ELR (cell line): ENCODE measurements at regions not wholly inside any gene's neighbourhood (a gene's known extent, or its start where the extent isn't known, plus 50 kb on each side); places are given as distances from the start of the nearest gene placed in this dataset.

ENCODE experiments used
- DNase-seq: peaks from one replicate; pipeline ENCODE4 v3.0.0-alpha.2; 2015; ENCODE audit warnings: low read depth

DNA sequence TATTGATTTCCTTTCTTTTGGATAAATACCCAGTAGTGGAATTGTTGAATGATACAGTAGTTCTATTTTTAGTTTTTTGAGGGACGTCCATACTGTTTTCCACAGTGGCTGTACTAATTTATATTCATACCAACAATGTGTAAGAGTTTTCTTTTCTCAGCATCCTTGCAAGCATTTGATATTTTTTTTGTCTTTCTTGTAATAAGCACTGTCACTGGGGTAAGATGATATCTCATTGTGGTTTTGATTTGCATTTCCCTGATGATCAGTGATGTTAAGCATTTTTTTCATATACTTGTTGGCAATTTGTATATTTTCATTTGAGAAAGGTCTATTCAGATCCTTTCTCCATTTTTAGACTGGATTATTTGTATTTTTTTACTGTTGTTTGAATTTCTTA is 308.7 kb downstream of the PTEN start:
- DNase-seq: no peak

DNA sequence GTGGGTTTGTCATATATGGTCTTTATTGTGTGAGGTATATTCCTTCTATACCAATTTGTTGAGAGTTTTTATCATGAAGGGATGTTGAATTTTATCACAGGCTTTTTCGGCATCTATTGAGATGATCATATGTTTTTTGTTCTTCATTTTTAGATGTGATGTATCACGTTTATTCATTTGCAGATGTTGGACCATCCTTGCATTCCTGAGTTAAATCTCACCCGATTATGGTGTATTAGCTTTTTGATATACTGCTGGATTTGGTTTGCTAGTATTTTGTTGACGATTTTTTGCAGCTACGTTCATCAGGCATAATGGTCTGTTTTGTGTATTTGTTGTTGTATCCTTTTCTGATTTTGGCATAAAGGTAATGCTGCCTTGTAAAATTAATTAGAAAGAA is 311.0 kb downstream of the PTEN start:
- DNase-seq: no peak

DNA sequence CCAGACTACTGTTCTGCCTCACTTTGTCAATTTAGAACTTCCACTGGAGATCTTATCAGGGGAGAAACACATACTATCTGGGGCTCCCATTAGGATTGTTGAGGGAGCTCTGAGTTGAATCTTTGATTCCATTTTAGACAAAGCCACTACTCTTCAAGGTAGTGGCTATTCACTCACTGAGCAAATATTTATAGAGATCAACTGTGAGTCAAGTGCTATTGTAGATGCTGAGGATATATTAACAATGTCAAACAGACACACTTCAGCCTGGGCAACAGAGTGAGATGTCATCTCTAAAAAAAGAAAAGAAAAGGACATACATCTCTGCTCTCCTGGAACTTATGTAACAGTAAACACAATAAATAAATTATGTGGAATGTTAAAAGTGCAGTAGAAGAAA is 315.3 kb downstream of the PTEN start:
- DNase-seq: no peak

- DNase-seq: no peak
These were observed 316.4 kb downstream of the PTEN start for GRCh38 chr10:88179831-88180230.

DNA sequence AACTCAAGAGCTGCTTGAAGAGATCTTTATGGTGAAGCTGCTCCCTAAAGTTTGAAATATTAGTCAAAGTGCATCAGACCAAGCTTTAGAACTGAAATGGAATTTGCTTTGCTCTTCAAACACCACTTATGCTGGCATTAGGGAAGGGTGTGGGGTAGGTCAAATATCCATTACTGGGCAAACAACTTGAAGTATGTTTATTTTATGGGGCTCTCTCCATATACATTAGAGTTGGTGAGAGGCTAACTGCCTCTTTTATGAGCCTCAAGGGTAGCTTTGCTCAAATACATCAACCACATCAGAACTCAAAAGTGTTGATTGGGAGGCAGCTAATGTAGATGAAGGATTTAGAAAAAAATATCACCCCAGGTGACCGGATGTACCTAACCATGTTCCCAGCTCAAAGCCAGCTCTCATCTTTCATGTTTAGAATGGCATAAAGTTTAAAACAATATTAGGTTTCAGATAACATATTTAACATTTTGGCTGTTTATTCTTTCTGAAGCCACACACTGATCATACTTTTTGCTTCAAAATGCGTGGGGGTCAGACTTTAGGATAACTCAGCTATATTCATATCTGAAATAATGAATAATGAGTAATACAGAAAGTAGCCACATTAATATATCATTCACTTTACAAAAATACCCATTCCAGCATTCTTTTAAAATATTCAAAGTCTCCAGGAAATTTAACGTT is 318.6 kb downstream of the PTEN start:
- no peak for DNase-seq

DNA sequence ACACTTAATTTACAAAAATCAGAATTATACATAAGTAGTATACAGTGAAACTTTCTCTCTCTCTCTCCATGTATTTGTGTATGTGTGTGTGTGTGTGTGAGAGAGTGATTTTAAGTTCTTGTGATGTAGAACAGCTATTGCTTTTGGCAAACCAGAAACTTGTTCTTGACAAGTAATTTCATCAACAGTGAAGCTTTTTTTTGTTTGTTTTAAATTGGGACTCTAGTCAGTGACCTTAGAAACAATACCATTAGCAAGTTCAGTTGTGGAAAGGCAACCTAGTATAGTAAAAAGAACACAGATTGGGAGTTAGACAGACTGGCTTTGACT is 319.1 kb downstream of the PTEN start:
- no peak for DNase-seq

- no peak for DNase-seq
These were observed 321.3 kb downstream of the PTEN start for GRCh38 chr10:88184543-88185297.

GRCh38 chr10:88185830-88186229 is 322.4 kb downstream of the PTEN start:
- no peak for DNase-seq

DNA sequence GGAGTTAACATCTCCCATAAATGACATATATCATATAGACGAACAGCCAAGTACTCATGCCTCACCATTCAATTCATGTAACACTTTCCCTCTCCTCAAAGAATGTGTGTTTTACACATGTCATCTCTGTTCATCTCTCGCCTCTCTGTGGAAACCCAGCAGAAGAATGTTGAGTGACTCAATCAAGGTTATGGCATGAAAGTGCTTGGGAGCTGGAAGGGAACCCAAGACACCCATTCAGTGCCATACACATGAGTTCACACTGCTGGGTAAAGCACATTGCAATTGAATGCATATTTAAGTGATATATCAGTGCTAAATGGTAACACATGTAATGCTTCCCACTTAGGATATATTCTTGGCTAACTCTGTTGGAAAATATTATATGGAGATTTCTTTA is 322.9 kb downstream of the PTEN start:
- peak; percentile 47 for DNase-seq

- no peak for DNase-seq
These were observed 324.0 kb downstream of the PTEN start for GRCh38 chr10:88187472-88187871.

DNA sequence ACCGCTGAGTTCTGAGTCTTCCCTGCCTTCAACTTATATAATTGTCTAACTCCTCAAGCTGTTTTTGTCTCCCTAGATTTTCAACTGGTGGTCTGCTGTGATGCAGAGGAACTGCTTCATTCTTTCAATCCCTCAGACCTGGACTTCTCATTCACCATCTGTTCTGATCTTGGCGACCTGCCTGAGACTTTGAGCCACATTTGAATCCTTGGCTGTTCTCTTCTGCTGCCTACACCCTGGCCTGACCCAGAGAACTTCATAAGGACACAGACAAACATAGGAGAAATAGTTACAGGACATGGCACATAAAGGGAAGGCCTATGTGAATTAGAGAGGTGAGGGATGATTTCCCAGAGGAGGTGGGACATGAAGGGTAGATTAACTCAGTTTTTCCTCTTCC is 326.7 kb downstream of the PTEN start:
- no peak for DNase-seq

DNA sequence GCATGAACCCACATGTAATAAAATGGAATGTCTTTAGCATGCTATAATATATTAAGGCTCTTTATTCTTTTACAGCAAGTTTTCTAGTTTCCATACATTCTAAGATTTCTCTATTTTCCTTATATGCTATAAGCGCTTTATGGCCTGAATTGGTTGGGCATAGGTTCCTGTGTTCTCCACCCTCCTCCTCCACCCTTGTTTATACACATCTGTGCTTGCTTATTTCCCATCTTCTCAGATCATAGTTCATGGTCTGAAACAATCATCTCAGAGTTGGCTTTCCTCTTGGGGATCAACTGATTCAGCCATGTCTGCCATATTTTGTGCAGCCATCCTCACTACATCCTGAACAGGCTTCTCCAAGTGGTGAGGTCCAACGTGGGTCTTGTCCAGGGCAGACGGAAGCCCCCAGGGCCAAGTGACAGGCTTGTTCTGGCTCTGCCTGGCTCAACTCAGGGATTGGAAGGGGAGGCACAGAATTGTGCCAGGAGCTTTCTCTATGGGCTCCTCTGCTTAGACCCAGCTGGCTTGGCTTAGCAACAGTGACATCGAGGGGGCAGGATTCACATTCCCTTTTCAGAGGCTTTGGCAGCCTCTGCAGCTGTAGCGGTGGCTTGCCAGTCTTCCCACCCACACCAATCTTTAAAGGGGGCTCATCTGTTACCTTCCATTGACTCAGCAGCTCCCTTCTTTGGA is 327.3 kb downstream of the PTEN start:
- DNase-seq: no peak

- no peak for DNase-seq
These were observed 329.6 kb downstream of the PTEN start for GRCh38 chr10:88193018-88193417.

DNA sequence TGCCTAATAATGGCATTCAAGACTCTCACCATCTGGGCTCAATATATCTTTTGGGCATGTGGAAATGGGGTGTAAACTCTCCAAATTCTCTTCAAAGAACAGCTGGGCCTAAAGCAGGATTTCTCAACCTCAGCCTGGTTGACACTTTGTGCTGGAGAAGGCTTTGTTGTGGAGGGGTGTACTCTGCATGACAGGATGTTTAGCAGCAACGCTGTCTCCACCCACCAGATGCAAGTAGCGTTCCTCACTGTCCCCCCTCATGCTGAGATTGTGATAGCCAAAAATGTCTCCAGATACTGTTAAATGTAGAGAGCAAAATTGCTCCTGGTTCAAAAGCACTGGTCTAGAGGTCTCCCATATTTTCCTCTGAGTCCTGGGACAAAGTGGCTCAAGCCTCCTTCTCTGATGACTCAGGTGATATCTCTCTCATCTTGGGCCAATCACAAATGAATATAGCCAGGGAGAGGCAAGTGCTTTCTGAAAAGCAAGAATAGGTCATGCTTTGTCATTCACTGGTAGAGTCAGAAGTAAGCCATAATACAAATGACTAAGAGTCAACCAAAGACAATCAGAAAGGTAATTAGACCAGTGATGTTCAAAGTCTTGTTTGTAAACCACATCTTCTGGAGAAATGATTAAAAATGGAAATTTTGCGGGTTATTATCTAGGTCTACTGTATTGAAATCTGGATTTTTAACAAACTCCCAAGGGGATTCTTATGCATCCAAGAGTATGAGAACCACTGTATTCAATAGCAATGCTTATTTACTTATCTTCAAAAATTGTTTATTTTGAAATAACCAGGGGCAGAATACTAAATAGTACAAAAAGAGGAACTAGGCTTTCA is 330.8 kb downstream of the PTEN start:
- peak; percentile 81 for DNase-seq

DNA sequence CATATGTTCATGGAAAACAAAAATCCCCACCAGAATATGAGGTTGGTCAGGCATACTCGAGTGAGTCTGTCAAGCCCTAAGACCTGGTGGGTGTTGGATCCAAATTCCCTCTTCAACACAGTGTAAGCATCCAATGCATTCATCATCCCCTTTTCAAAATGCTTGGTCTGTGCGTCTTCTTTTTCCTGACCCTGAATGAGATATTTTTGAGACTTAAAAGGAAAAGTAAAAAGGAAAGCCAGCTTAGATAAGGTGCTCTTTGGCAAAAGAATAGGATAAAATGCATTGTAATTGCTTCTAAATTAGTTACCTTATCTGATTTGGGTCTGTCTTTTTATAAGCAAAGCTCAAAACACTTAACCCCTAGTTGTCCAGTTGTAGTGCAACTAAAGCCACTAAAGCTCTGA is 331.5 kb downstream of the PTEN start:
- no peak for DNase-seq

DNA sequence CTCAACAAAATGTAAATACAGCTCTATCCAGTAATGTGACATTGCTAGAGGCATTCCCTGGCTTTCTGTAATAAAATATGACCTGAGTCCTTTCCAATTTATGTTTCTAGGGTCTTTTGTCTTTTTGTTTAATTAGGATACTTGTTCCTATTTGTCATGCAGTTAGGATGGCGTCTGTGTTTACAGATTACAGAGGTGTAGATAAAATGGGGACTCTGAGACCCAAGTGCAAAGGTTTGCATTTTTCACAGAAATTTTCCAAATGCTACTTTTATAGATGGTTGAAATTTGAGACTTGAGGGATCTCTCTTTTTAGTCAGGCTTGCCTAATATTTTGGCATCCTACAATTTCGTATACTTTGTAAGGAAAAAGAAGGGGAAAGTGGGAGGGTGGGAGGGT is 332.4 kb downstream of the PTEN start:
- no peak for DNase-seq

GRCh38 chr10:88196291-88196690 is 332.9 kb downstream of the PTEN start:
- no peak for DNase-seq

DNA sequence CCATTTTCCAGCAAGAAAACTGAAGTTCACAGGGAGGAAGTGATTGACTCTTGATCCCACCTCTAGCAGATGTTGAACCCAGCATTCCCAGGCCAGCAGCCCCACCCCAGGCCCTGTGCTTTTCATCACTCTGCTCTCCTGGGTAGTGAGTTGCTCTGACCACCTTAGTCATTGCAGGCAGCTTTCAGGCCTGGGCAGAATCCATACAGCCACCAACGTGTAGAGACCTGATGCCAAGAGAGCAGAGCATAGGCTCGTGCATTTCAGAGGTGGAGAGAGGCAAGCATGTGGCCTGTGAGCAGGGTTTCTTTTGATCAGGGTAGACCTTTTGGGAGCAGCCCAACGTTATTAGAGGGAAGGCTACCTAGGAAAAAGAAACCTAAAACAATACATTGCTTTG is 334.6 kb downstream of the PTEN start:
- no peak for DNase-seq

- DNase-seq: no peak
These were observed 337.0 kb downstream of the PTEN start for GRCh38 chr10:88200312-88201032.

- no peak for DNase-seq
These were observed 342.5 kb downstream of the PTEN start for GRCh38 chr10:88205842-88206446.

- no peak for DNase-seq
These were observed 343.7 kb downstream of the PTEN start for GRCh38 chr10:88207121-88207546.
